Neuronal stem cell (in vitro differentiated cells): ENCODE measurements at regions not wholly inside any gene's neighbourhood (a gene's known extent, or its start where the extent isn't known, plus 50 kb on each side); places are given as distances from the start of the nearest gene placed in this dataset.
"Not testable (repeated sequence)": the region's sequence is repeated elsewhere in the genome, so short reads cannot be mapped to it uniquely, and the experiment has no call there.

Experiments used
- DNase-seq: peaks from one replicate; pipeline ENCODE4 v3.0.0-alpha.2; 2013; ENCODE audit warnings: low spot score
- H2AFZ ChIP-seq: one replicate; pipeline ENCODE4 v1.6.1; 2013; ENCODE audit warnings: mild to moderate bottlenecking, low read length, inconsistent platforms
- H2AK5ac ChIP-seq: 2 replicates; pipeline ENCODE4 v1.6.1; 2013; ENCODE audit warnings: low read depth, mild to moderate bottlenecking, inconsistent platforms, low read length, moderate library complexity, mixed read lengths
- H2BK120ac ChIP-seq: 2 replicates; pipeline ENCODE4 v1.6.1; 2013; ENCODE audit warnings: low read depth, mild to moderate bottlenecking, inconsistent platforms, low read length, moderate library complexity, mixed read lengths
- H2BK12ac ChIP-seq: one replicate; pipeline ENCODE4 v1.6.1; 2013; ENCODE audit warnings: low read length, inconsistent platforms
- H2BK15ac ChIP-seq: 2 replicates; pipeline ENCODE4 v1.6.1; 2013; ENCODE audit warnings: mild to moderate bottlenecking, low read length, inconsistent platforms, mixed read lengths
- H2BK5ac ChIP-seq: one replicate; pipeline ENCODE4 v1.6.1; 2013; ENCODE audit warnings: inconsistent platforms, mild to moderate bottlenecking, low read length, moderate library complexity
- H3K14ac ChIP-seq: one replicate; pipeline ENCODE4 v1.6.1; 2013; ENCODE audit warnings: low read length, inconsistent platforms
- H3K18ac ChIP-seq: 2 replicates; pipeline ENCODE4 v1.6.1; 2013; ENCODE audit warnings: low read length, inconsistent platforms
- H3K23ac ChIP-seq: 2 replicates; pipeline ENCODE4 v1.6.1; 2013; ENCODE audit warnings: low read depth, mild to moderate bottlenecking, mixed read lengths, low read length, inconsistent platforms; ENCODE audit not compliant: poor library complexity
- H3K27ac ChIP-seq: replicated peaks from 3 replicates; pipeline ENCODE4 v1.5.1; 2013; ENCODE audit warnings: low read length, inconsistent platforms
- H3K27me3 ChIP-seq, 3 experiments: 2 replicates each; pipeline ENCODE4 v1.6.1; 2013; ENCODE audit warnings: low read length in 3 of 3, mild to moderate bottlenecking in 2 of 3, inconsistent platforms in 1 of 3, low read depth in 1 of 3, mixed read lengths in 1 of 3, moderate library complexity in 1 of 3; ENCODE audit not compliant: control insufficient read depth in 3 of 3, insufficient read depth in 3 of 3
- H3K36me3 ChIP-seq, 2 donors: replicated peaks in 1 of 2; 2 replicates each; pipeline ENCODE4 v1.6.1; 2013; ENCODE audit warnings: low read length in 2 of 2; ENCODE audit not compliant: control insufficient read depth in 2 of 2, insufficient read depth in 2 of 2
- H3K4ac ChIP-seq: 2 replicates; pipeline ENCODE4 v1.6.1; 2013; ENCODE audit warnings: inconsistent platforms, mild to moderate bottlenecking, low read length, moderate library complexity
- H3K4me1 ChIP-seq, 2 donors: 1 replicate in 1 of 2; 2 replicates in 1 of 2; pipeline ENCODE4 v1.6.1; 2013; ENCODE audit warnings: low read length in 2 of 2, low read depth in 1 of 2; ENCODE audit not compliant: control insufficient read depth in 2 of 2, insufficient read depth in 1 of 2
- H3K4me2 ChIP-seq: one replicate; pipeline ENCODE4 v1.6.1; 2013; ENCODE audit warnings: mild to moderate bottlenecking, low read length, inconsistent platforms; ENCODE audit not compliant: insufficient read depth, poor library complexity, severe bottlenecking
- H3K4me3 ChIP-seq, 2 donors: 2 replicates each; pipeline ENCODE4 v1.5.1; 2013; ENCODE audit warnings: low read length in 2 of 2, mild to moderate bottlenecking in 2 of 2, inconsistent platforms in 1 of 2, moderate library complexity in 1 of 2
- H3K79me1 ChIP-seq: one replicate; pipeline ENCODE4 v1.6.1; 2013; ENCODE audit warnings: low read depth, mild to moderate bottlenecking, inconsistent platforms, low read length, moderate library complexity
- H3K9ac ChIP-seq: one replicate; pipeline ENCODE4 v1.6.1; 2013; ENCODE audit warnings: mild to moderate bottlenecking, low read depth, low read length, inconsistent platforms; ENCODE audit not compliant: poor library complexity
- H3K9me3 ChIP-seq, 2 donors: replicated peaks in 1 of 2; 2 replicates each; pipeline versions ENCODE3 to v1.6.1; 2013; ENCODE audit warnings: low read length in 2 of 2, mild to moderate bottlenecking in 2 of 2, inconsistent platforms in 1 of 2, low read depth in 1 of 2, mixed read lengths in 1 of 2, moderate library complexity in 1 of 2; ENCODE audit not compliant: control insufficient read depth in 2 of 2, insufficient read depth in 1 of 2
- H4K8ac ChIP-seq: one replicate; pipeline ENCODE4 v1.6.1; 2013; ENCODE audit warnings: low read depth, mild to moderate bottlenecking, inconsistent platforms, low read length, moderate library complexity
- H4K91ac ChIP-seq: one replicate; pipeline ENCODE4 v1.6.1; 2013; ENCODE audit warnings: low read length, low read depth, mild to moderate bottlenecking, inconsistent platforms; ENCODE audit not compliant: poor library complexity
- WGBS, 2 donors: extraction: QIAGEN DNeasy Blood & Tissue Kit; methylation state at CpG; one replicate each; pipeline ENCODE4 v1.1.7; 2013; ENCODE audit warnings: missing lambda C conversion rate in 2 of 2, mixed read lengths in 1 of 2; ENCODE audit not compliant: insufficient read length in 2 of 2, insufficient replicate concordance in 1 of 2; ENCODE audit errors: extremely low coverage in 2 of 2; 5-methylcytosine and 5-hydroxymethylcytosine counted together

GRCh38 chr20:56920041-56920440 lies 290.9 kb downstream of the TFAP2C start:
- not testable (repeated sequence) for H3K9ac ChIP-seq, DNase-seq, H2BK120ac ChIP-seq, H3K4me2 ChIP-seq, H3K23ac ChIP-seq, H2BK15ac ChIP-seq, H2BK12ac ChIP-seq, H3K14ac ChIP-seq, H3K9me3 ChIP-seq, H3K4me1 ChIP-seq, H3K18ac ChIP-seq, H2AK5ac ChIP-seq, H3K4ac ChIP-seq, H3K79me1 ChIP-seq, H4K8ac ChIP-seq, H4K91ac ChIP-seq, H2BK5ac ChIP-seq, H3K36me3 ChIP-seq, H3K4me3 ChIP-seq, H3K27ac ChIP-seq, H2AFZ ChIP-seq
- H3K27me3 ChIP-seq, result peaks cover 0 to 55% (median 15%) of the 10 kb centered on the region in 3 experiments
- no CpG with 5 or more reads among the region's 4 CpGs for WGBS, 2 donors

DNA sequence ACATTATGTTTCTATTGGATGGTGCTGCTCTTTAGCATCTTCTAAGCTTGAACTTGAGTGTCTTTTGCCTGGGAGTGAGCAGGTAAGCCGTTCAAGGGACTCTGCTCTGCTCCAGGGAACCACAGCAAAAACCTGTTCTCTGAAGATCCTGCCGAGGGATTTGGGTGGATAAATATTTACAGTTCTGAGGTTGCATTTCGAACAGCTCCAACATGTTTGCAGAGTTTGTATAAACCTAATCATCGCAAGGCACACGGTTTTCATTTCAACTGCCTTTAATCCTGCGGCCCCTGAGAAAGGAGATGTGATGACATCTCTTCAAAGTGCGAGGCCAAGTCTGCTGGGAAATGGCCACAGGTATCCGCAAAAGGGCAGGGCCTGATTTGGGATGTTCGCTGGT lies 293.4 kb downstream of the TFAP2C start:
- Histone ChIP-seq H3K23ac (no peak overlapping the region), H3K27me3 (peaks cover 3 to 78% (median 27%) of the 10 kb centered on the region in 3 experiments), H3K14ac (no peak overlapping the region), H2BK120ac (no peak overlapping the region), H4K91ac (no peak overlapping the region), H3K4me1 (peaks cover under 1 to 6% of the 10 kb centered on the region in 2 donors), H2AK5ac (no peak overlapping the region), H2BK15ac (no peak overlapping the region), H3K36me3 (no peaks in the 10 kb centered on the region), H3K4me2 (no peak overlapping the region), H3K4ac (no peak overlapping the region), H3K9me3 (no peaks in the 10 kb centered on the region), H3K9ac (no peak overlapping the region), H4K8ac (no peak overlapping the region), H2AFZ (no peak overlapping the region), H2BK5ac (no peak overlapping the region), H3K4me3 (no peak overlapping the region), H2BK12ac (no peak overlapping the region), H3K79me1 (no peaks in the 10 kb centered on the region), H3K18ac (no peak overlapping the region), H3K27ac (no peak overlapping the region)
- DNase-seq, result no peak
- WGBS, 2 donors, result no CpG with 5 or more reads among the region's 9 CpGs

DNA sequence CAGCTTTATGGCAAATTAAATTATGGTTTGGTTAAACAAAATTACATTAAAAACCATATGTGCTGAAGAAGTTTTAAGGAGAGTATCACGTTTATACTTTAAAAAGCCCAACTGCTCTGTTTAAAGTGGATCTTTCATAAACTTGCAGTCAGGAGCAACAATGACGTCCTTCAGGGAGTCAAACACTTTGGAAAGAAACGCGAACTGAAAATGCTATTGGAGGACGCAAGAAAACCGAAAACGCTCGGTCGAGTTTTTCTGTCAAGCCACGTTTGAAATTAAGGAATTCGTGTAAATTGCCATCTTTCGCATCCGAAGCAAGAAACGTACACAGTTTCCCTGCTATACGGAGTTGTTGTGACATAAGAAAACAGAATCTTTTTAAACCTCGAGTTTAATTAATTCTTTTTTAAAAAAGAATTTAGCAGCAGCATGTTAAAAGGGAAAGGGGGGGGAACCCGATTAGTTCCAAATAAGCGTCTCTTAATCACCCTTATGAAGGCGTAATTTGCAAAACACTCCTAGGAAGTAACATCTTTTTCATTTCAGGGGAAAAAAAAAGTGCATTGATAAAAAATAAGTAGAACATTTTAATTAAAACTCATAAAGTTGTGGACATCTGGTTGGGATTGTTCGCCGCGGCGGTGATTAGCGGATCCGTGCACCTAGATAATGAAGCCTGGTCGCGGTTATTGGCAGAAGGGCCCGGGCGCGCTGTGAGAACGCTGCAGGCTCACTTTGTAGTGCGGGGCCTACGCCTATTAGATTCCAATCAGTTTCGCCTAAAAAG lies 295.4 kb downstream of the TFAP2C start:
- no peak overlapping the region for H3K4me3 ChIP-seq

GRCh38 chr20:56925082-56925830 lies 296.1 kb downstream of the TFAP2C start:
- peak; percentile 98 for DNase-seq

More for the DNA sequence above, 295.4 kb downstream of the TFAP2C start:
- Histone ChIP-seq H2BK12ac (no peak overlapping the region), H4K8ac (no peak overlapping the region), H2AK5ac (no peak overlapping the region), H3K27ac (no peak overlapping the region), H4K91ac (no peak overlapping the region), H3K9me3 (peaks cover 0 to 2% of the 10 kb centered on the region in 2 donors), H3K27me3 (peaks cover 6 to 90% (median 44%) of the 10 kb centered on the region in 3 experiments), H2AFZ (peak overlapping the region; percentile 88), H2BK120ac (no peak overlapping the region), H3K23ac (no peak overlapping the region), H2BK15ac (no peak overlapping the region), H2BK5ac (no peak overlapping the region), H3K4ac (no peak overlapping the region), H3K18ac (no peak overlapping the region), H3K79me1 (no peaks in the 10 kb centered on the region), H3K4me1 (peaks cover 6% of the 10 kb centered on the region in 2 donors), H3K9ac (no peak overlapping the region), H3K4me2 (peak overlapping the region; percentile 18), H3K14ac (no peak overlapping the region), H3K36me3 (no peaks in the 10 kb centered on the region)
- DNase-seq, result peak; percentile 38
- no CpG with 5 or more reads among the region's 34 CpGs for WGBS, 2 donors

More at GRCh38 chr20:56925082-56925830, 296.1 kb downstream of the TFAP2C start:
- Histone ChIP-seq H2AFZ (peak overlapping the region; percentile 88), H2BK12ac (no peak overlapping the region), H2AK5ac (no peak overlapping the region), H4K91ac (no peak overlapping the region), H3K79me1 (no peaks in the 10 kb centered on the region), H3K9ac (no peak overlapping the region), H3K23ac (no peak overlapping the region), H3K4ac (no peak overlapping the region), H2BK120ac (no peak overlapping the region), H3K27me3 (peaks cover 6 to 96% (median 49%) of the 10 kb centered on the region in 3 experiments), H3K9me3 (peaks cover 0 to 2% of the 10 kb centered on the region in 2 donors), H3K36me3 (no peaks in the 10 kb centered on the region), H3K4me2 (peak overlapping the region; percentile 81), H2BK15ac (no peak overlapping the region), H3K27ac (no peak overlapping the region), H3K4me1 (peaks cover 6 to 7% of the 10 kb centered on the region in 2 donors), H3K14ac (no peak overlapping the region), H3K18ac (peak overlapping the region; percentile 71), H4K8ac (no peak overlapping the region), H3K4me3 (peak overlapping the region; percentile 18 to 69), H2BK5ac (no peak overlapping the region)
- no CpG with 5 or more reads among the region's 73 CpGs for WGBS, 2 donors
